NT2/D1 (cell line): ENCODE measurements at regions not wholly inside any gene's neighbourhood (a gene's known extent, or its start where the extent isn't known, plus 50 kb on each side); places are given as distances from the start of the nearest gene placed in this dataset.

ENCODE experiments used
- DNase-seq: peaks from one replicate; pipeline ENCODE4 v3.0.0-alpha.2; 2011; ENCODE audit warnings: low read depth, low spot score
- H3K27me3 ChIP-seq: 2 replicates; pipeline ENCODE4 v1.6.0; 2011; ENCODE audit warnings: mild to moderate bottlenecking; ENCODE audit not compliant: insufficient read length, insufficient read depth
- H3K36me3 ChIP-seq: 2 replicates; pipeline ENCODE4 v1.6.1; 2011; ENCODE audit warnings: mild to moderate bottlenecking, low read length, mixed read lengths; ENCODE audit not compliant: insufficient read depth, insufficient read length
- H3K4me1 ChIP-seq: 2 replicates; pipeline ENCODE4 v1.5.1; 2011; ENCODE audit not compliant: insufficient read depth, insufficient read length
- H3K4me3 ChIP-seq: 2 replicates; pipeline ENCODE4 v1.5.1; 2011; ENCODE audit warnings: low read depth; ENCODE audit not compliant: insufficient read length
- H3K9ac ChIP-seq: 2 replicates; pipeline ENCODE4 v1.6.0; 2011; ENCODE audit warnings: low read depth; ENCODE audit not compliant: insufficient read length
- H3K9me3 ChIP-seq: 2 replicates; pipeline ENCODE4 v1.5.1; 2011; ENCODE audit warnings: mild to moderate bottlenecking, low read length; ENCODE audit not compliant: insufficient read depth
- SUZ12 ChIP-seq: IDR thresholded peaks from 2 replicates; pipeline ENCODE4 v1.6.1; 2011; ENCODE audit not compliant: insufficient read length, insufficient read depth; ENCODE audit errors: extremely low read depth
- YY1 ChIP-seq: IDR thresholded peaks from 2 replicates; pipeline ENCODE4 v1.6.1; 2011; ENCODE audit not compliant: insufficient read length, insufficient read depth
- ZNF274 ChIP-seq: IDR thresholded peaks from 2 replicates; pipeline ENCODE4 v1.6.1; 2011; ENCODE audit warnings: mild to moderate bottlenecking, low read depth, low read length

- H3K36me3 ChIP-seq = no peaks in the 10 kb centered on the region
- no peak overlapping the region for H3K9ac ChIP-seq
- no peak overlapping the region for H3K4me3 ChIP-seq
- H3K9me3 ChIP-seq = no peaks in the 10 kb centered on the region
- no peak for DNase-seq
- TF ChIP-seq YY1 (no peak), SUZ12 (no peak), ZNF274 (no peak)
- H3K27me3 ChIP-seq = no peaks in the 10 kb centered on the region
- H3K4me1 ChIP-seq = no peaks in the 10 kb centered on the region
Observed at GRCh38 chr7:50214126-50214670, 90.3 kb upstream of the IKZF1 start.

DNA sequence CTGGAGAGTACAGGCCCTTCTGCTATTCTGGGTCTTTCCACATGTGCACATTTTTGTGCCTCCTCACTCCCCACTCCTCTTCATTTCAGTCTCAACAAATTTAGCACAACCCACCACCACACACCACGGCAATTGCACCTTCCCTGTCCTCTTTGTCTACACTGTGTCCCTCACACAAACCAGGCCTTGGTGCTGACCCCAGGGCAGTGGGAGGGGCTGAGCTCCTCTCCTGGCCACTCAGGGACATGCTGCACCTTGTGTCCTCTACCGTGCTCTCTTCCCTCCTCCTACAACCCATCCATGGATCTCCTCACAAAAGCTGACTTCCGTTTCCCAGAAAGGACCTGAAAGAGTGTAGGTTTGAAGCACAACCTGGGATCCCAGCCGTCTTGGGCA is 90.9 kb upstream of the IKZF1 start:
- Histone ChIP-seq H3K9me3 (no peaks in the 10 kb centered on the region), H3K27me3 (no peaks in the 10 kb centered on the region), H3K4me3 (no peak overlapping the region), H3K9ac (no peak overlapping the region), H3K36me3 (no peaks in the 10 kb centered on the region), H3K4me1 (no peaks in the 10 kb centered on the region)
- no peak for TF ChIP-seq SUZ12
- no peak for TF ChIP-seq YY1
- TF ChIP-seq ZNF274 = no peak
- DNase-seq = no peak

DNA sequence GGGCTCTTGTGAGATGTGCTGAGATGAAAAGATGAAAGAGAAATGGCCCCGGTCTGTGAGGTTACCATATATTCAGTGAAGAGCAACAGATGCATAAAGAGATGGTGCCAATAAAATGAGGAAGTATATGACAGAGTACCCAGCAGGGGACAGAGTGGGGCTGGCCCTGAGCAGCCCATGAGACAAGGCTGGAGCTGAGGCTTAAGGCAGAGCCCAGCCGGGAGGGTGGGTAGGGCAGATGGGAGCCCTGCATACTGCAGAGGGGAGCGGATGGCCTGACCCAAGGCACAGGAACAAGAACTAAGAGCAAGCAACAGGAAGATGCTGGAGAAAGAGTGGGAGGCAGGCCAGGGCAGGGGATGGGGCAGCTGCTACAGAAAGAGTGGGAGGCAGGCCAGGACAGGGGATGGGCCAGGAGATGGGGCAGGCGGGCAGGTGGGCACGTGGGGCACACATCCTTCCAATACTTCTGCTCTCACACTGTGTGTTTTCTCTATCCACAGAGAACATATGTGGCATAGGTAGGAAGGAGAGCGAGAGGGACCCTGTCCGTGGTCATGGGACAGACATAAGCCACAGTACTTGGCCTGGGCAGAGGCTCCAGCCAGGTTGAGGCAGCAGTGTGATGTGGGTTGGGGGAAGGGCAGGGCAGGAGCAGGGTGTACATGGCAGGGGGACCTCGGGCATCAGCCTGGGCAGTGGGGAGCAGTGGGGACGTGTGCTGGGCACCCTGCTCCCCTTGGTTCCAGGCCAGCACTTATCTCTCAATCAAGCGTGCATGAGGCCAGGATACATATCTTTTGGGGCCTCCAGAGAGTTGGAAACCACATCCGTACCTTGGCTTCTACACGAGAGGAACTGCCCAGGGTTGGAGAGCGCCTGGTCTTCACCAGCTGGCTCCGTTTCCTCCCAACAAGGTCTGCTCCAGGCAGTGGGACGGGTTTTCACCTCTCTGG is 91.6 kb upstream of the IKZF1 start:
- no peak for TF ChIP-seq SUZ12
- TF ChIP-seq ZNF274 = no peak
- no peak for TF ChIP-seq YY1
- Histone ChIP-seq H3K4me3 (no peak overlapping the region), H3K9me3 (no peaks in the 10 kb centered on the region), H3K4me1 (no peaks in the 10 kb centered on the region), H3K27me3 (no peaks in the 10 kb centered on the region), H3K36me3 (no peaks in the 10 kb centered on the region), H3K9ac (no peak overlapping the region)
- DNase-seq = no peak

- TF ChIP-seq ZNF274 (no peak), YY1 (no peak), SUZ12 (no peak)
- no peaks in the 10 kb centered on the region for H3K36me3 ChIP-seq
- no peak for DNase-seq
- H3K4me1 ChIP-seq = no peaks in the 10 kb centered on the region
- H3K27me3 ChIP-seq = no peaks in the 10 kb centered on the region
- no peak overlapping the region for H3K9ac ChIP-seq
- H3K9me3 ChIP-seq = no peaks in the 10 kb centered on the region
- H3K4me3 ChIP-seq = no peak overlapping the region
Observed at GRCh38 chr7:50212016-50212325, 92.5 kb upstream of the IKZF1 start.

- Histone ChIP-seq H3K9me3 (no peaks in the 10 kb centered on the region), H3K4me1 (no peaks in the 10 kb centered on the region), H3K4me3 (no peak overlapping the region), H3K27me3 (no peaks in the 10 kb centered on the region), H3K9ac (no peak overlapping the region), H3K36me3 (no peaks in the 10 kb centered on the region)
- TF ChIP-seq ZNF274 (no peak), SUZ12 (no peak), YY1 (no peak)
- no peak for DNase-seq
Observed at GRCh38 chr7:50211130-50212015, 93.1 kb upstream of the IKZF1 start.

DNA sequence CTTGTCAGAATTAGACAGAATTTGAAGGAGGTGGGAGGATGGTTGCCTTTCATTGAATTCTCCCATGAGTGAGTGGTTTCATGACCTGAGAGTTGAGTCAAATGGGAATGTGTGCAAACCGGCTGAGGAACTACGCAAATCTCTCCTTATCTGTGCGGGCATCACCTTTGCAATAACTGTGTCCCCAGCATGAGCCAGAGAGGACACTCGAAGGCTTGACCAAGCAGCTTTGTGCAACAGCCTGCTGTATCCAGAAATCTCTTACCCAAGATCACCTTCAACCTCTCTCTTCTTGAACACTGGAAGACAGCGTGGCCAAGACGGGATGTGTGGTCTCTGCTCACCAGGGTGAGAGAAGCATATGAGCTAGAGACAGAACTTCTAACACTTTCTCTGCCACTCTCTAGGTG is 93.8 kb upstream of the IKZF1 start:
- no peak for DNase-seq
- Histone ChIP-seq H3K9me3 (no peaks in the 10 kb centered on the region), H3K4me1 (no peaks in the 10 kb centered on the region), H3K9ac (no peak overlapping the region), H3K27me3 (no peaks in the 10 kb centered on the region), H3K36me3 (no peaks in the 10 kb centered on the region), H3K4me3 (no peak overlapping the region)
- TF ChIP-seq ZNF274 (no peak), YY1 (no peak), SUZ12 (no peak)
